Dermis blood vessel endothelial cell (primary cell): ENCODE measurements at regions not wholly inside any gene's neighbourhood (a gene's known extent, or its start where the extent isn't known, plus 50 kb on each side); places are given as distances from the start of the nearest gene placed in this dataset.
"Not testable (repeated sequence)": the region's sequence is repeated elsewhere in the genome, so short reads cannot be mapped to it uniquely, and the experiment has no call there.

Experiments used
- DNase-seq: peaks from one replicate; pipeline ENCODE4 v3.0.0; 2010

- no peak for DNase-seq
Measured at GRCh38 chr21:15932726-15933125, 202.9 kb downstream of the USP25 start.

DNA sequence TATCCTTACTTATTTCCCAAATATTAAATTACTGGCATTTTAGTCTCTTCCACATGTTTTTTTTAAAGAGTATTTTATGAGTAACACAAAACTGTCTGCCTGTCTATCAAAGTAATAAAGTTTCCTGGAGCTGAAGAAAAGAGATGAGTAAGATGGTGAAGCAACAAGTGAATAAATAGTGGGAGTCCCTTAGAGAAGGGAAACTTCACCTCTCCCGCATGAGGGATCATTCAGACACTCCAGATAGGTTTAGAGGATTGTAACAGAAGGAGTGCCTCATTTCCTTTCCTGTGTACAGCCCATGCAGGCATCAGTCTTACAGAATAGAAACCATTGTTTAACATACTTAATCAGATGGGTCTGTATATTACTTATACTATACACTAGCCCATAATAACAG is 205.7 kb downstream of the USP25 start:
- no peak for DNase-seq

GRCh38 chr21:15943009-15943666 is 213.4 kb downstream of the USP25 start:
- DNase-seq: peak; percentile 19

GRCh38 chr21:15947677-15948076 is 217.9 kb downstream of the USP25 start:
- DNase-seq: no peak

GRCh38 chr21:15953551-15954116 is 223.9 kb downstream of the USP25 start:
- no peak for DNase-seq

DNA sequence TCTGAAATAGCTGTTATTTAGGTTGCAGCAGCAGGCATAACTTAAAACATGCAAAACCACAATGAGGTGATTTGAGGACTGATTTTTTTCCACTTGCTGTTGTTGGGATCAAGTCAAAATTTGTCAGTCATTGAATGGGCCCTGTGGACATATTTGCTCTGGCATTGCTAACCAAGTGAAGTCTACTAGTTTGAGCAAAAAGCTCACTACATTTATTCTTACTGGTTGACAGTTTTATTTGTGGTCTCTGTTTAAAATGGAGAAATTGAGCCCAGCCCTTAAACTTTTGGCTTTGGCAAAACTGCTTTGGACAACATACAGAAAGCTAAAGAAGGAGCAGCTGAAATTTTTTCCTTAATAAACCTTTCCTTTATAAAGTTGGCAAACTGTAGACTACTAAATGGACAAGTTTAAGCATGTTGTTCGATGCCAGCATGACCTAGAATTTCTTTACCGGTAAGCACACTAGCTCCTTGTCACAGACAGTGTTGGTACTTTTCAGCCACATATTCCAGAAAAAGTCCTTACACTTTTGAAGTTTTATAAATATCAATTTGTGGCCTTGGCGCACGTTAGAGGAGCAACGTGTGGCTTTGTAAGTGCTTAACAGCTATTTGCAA is 234.6 kb downstream of the USP25 start:
- DNase-seq: no peak

DNA sequence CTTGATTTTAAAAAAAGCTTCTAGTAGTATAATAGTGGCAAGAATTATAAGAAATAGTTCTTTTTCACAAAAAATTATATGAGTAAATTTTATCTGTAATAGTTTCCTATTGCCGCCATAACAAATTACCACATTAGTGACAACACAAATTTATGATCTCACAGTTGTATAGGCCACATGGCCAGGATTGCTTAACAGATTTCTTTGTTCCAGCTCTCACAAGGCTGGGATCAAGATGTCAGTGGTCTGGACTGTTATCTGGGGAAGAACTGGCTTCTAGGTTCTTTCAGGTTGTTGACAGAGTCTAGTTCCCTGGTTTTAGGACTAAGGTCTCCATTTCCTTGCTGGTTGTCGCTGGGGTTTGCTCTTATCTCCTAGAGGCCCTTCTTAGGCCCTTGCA is 236.4 kb downstream of the USP25 start:
- no peak for DNase-seq

DNA sequence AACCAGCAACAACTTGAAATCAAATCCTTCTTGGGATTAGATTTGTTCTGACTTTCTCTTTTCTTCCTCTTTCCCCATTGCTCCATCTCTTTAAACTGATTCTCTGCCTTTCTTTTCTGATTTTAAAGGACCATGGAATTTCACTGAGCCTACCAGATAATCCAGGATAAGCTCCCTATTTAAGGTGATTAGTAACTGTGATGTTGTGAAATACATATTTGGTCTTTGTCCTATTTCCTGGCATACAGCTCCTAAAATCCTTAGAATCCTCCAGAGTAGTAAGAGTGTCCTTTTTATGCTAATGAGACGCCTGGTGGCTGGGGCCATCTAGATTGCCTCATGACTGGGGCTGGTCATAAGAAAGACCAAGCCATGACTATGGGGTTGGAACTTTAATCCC is 236.9 kb downstream of the USP25 start:
- DNase-seq: no peak

GRCh38 chr21:15967661-15968060 is 237.9 kb downstream of the USP25 start:
- no peak for DNase-seq

DNA sequence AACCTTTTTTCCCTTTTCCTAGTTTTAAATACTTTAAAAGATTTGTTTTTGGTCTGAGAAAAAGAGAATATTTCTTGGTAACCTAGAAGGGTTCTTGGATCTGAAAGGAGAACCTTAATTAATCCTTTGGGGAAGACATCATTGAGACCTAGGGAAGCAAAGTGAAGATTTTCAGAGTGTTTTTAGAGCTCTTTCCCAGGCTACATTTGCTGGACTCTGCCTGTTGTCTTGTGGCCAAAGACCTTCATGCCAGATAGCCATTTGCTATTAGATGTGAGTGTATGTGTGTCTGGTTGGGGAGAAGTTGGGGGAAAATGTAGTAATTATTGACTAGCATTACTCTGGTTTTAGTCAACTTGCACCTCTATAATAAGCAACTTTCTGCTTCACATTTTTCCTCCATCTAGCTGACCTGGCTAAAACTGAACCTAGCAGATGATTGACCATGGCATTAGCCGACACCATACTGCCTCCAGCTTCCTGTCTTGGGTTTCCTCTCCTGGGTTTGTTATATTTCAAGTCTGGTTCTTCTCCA is 239.1 kb downstream of the USP25 start:
- DNase-seq: no peak

GRCh38 chr21:15976807-15977206 is 247.0 kb downstream of the USP25 start:
- DNase-seq: peak; percentile 24

DNA sequence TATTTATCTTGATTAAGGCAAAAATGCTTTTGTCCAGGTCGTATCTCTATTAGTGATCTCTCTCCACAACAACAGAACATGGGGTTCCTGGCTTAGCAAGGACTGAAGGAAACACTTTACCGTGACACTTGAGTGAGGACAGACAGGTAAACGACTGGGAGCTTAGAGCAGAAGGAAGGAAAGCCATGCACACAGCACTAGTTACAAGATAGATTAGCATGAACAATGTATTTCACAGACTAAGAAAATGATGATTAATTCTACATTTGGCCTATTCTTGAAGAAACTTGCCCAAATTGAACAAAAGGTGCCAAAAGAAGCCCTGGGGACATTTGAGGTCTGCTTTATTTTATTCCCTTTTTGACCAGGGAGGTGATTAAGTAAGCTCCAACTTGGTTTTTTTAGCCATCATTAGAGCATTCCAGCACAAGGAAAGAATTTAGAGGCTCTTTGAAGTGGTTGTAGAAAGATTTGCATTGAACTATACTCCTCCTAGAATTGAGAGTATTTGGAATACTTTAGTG is 248.5 kb downstream of the USP25 start:
- DNase-seq: no peak

GRCh38 chr21:15979493-15979892 is 249.7 kb downstream of the USP25 start:
- DNase-seq: not testable (repeated sequence)

GRCh38 chr21:15986277-15986676 is 256.5 kb downstream of the USP25 start:
- DNase-seq: peak; percentile 72

DNA sequence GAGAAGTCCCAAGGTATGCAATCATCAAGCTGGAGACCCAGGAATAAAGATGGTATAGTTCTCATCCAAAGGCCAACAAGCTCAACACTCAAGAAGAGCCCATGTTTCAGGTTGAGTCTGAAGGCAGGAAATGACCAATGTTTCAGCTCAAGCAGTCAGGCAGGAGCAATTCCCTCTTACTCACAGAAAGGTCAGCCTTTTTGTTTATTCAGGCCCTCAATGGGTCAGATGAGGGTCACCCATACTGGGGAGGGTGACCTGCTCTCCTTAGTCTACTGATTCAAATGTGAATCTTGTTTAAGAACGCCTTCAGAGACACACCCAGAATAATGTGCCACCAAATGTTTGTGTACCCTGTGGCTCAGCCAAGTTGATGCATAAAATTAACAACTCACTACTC is 262.4 kb downstream of the USP25 start:
- peak; percentile 86 for DNase-seq

DNA sequence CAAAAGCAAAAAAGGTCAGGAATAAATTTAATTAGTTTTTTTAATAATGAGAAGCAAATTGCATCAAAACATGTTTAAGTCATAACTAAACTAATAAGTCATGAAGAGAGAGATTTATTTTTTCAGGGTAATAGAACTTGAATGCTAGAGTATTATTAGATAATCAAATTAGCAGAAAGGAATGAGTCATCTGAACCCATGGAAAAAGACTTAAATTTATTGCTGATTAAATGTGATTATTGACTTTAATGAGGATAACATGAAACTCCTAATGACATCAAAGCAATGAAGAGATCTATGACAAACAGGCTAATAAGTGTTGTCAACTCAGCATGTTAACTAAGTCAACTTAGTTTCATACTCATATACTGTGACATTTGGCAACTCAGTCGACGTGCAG is 264.2 kb downstream of the USP25 start:
- DNase-seq: no peak

- no peak for DNase-seq
Measured at GRCh38 chr21:15999741-16000140, 270.0 kb downstream of the USP25 start.

- peak; percentile 46 for DNase-seq
Measured at GRCh38 chr21:16002874-16003466, 273.2 kb downstream of the USP25 start.

DNA sequence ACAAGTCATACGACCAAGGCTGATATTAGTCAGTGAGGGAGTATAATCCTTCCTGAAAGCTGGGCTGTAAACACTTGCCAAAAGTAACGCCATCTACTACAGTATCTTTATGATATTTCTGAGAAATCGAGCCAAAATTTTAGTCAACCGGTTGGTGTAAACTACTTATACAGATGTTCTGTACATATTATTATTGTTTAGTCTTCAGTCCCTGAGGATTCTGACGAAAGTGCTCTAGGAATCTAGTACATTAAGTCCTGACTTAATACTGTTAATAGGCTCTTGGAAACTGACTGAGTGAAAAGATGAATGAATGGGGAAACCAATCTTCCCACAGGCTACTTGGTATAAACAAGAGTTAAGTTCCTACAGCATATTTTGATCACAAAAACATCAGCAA is 274.3 kb downstream of the USP25 start:
- no peak for DNase-seq

- no peak for DNase-seq
Measured at GRCh38 chr21:16004523-16004922, 274.7 kb downstream of the USP25 start.

DNA sequence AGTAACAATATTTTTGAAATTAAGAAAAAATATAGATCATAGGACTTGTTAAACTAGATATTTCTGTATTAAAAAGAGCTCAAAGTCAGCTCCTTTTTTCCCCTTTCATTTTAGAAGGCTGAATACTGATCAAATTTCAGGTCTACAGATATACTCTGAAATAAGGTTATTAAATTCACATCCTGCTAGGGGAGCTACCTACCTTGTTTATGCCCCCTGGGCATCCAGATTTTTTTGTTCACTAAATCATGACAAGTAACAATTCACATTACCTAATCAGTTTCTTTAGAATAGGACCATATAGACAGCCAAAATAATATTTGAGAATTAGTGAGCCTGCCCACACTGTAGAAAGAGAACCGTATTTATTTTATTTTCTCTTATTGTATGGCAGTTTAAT is 276.2 kb downstream of the USP25 start:
- DNase-seq: no peak

DNA sequence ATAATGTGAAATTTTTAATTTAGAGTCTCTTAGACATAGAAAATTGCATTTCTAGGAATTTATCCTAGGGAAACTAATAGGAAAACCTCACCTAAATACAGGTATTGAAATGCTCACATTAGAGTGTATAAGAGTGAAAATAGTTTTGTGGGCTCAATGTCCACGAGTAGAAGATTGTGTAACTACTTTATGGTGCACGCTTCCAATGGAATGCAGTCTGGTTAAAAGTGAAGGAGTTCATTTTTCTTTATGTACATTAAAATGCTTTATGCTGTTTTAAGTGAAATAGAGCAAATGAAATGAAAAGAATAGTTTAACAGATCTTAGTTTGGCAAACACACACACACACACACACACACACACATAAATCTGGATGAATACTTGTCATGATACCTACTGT is 278.2 kb downstream of the USP25 start:
- DNase-seq: no peak

GRCh38 chr21:16011719-16012118 is 281.9 kb downstream of the USP25 start:
- DNase-seq: no peak

DNA sequence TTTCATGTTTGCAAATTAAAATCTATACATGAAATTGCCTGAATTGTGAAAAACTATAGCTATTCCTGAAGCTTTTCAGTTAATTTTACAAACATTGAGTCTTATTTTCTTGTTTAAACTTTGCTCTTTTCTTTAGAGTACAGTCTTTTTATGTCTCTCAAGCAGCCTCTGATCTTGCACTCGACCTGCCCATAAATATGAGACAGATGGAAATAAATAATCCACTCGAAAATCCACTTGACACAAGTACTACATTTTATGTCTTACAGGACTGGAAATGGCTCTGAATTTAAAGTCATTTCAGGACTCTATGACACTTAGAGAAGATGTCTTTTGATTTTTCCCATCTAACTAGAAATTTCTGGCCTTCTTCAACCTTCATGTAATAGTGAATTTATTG is 283.8 kb downstream of the USP25 start:
- DNase-seq: no peak
